HEK293 (cell line): ENCODE measurements at regions not wholly inside any gene's neighbourhood (a gene's known extent, or its start where the extent isn't known, plus 50 kb on each side); places are given as distances from the start of the nearest gene placed in this dataset.

Experiments
- CTCF ChIA-PET: fragments of 350-600 bp; formaldehyde crosslinking; extraction: SDS; loops from one replicate; lab custom pipeline; 2021; ENCODE audit warnings: antibody characterized with exemption; lab: Yijun Ruan, JAX
- POLR2A ChIA-PET: fragments of 300-600 bp; formaldehyde crosslinking; extraction: SDS; loops from one replicate; lab custom pipeline; 2020; ENCODE audit warnings: antibody characterized with exemption, inconsistent platforms; lab: Yijun Ruan, JAX
- H3K27ac ChIP-seq: fragments of 200-500 bp; sonication (Bioruptor generic); 2 replicates; pipeline ENCODE4 v1.5.1; 2014; ENCODE audit warnings: low read depth, low read length, control low read depth, inconsistent platforms; ENCODE audit errors: extremely low read depth
- H3K36me3 ChIP-seq, 2 experiments: fragments of 200-500 bp in 1 of 2; sonication (Bioruptor generic) in 1 of 2; 1 replicate in 1 of 2; 2 replicates in 1 of 2; pipeline ENCODE4 v1.5.1; 2014 to 2017; ENCODE audit warnings: inconsistent platforms in 2 of 2, low read length in 2 of 2; ENCODE audit not compliant: control insufficient read depth in 2 of 2, insufficient read depth in 1 of 2
- H3K4me1 ChIP-seq: fragments of 200-500 bp; sonication (Bioruptor generic); 2 replicates; pipeline ENCODE4 v1.5.1; 2014; ENCODE audit warnings: mild to moderate bottlenecking, low read length, inconsistent platforms; ENCODE audit not compliant: control insufficient read depth, insufficient read depth
- H3K4me3 ChIP-seq: 2 replicates; pipeline ENCODE4 v1.5.1; 2011; ENCODE audit warnings: low read depth, mild to moderate bottlenecking, control low read depth, low read length, moderate library complexity
- H3K9me3 ChIP-seq: fragments of 200-500 bp; sonication (Bioruptor generic); 2 replicates; pipeline ENCODE4 v1.5.1; 2014; ENCODE audit warnings: low read depth, low read length, inconsistent platforms; ENCODE audit not compliant: control insufficient read depth, insufficient read depth
- HOXA7 ChIP-seq: sonication (generic); formaldehyde crosslinking; IDR thresholded peaks from 2 replicates; pipeline ENCODE4 v1.8.1; 2022; ENCODE audit warnings: missing genetic modification reagents, borderline replicate concordance
- IKZF3 ChIP-seq: fragments of 450-650 bp; IDR thresholded peaks from 2 replicates; pipeline ENCODE4 v1.5.0; 2018; ENCODE audit warnings: missing biosample characterization, mild to moderate bottlenecking, missing genetic modification characterization, moderate library complexity
- PRDM2 ChIP-seq: fragments of 450-650 bp; formaldehyde crosslinking; IDR thresholded peaks from 2 replicates; pipeline ENCODE4 v1.5.1; 2016; ENCODE audit warnings: missing biosample characterization, missing genetic modification characterization, borderline replicate concordance
- RBAK ChIP-seq: fragments of 450-650 bp; formaldehyde crosslinking; IDR thresholded peaks from 2 replicates; pipeline ENCODE4 v1.5.1; 2016; ENCODE audit warnings: missing biosample characterization, missing genetic modification characterization
- SP3 ChIP-seq: fragments of 450-650 bp; formaldehyde crosslinking; IDR thresholded peaks from 2 replicates; pipeline ENCODE4 v1.5.1; 2016; ENCODE audit warnings: missing biosample characterization, missing genetic modification characterization
- ZBTB10 ChIP-seq: fragments of 450-650 bp; formaldehyde crosslinking; IDR thresholded peaks from 2 replicates; pipeline ENCODE4 v1.5.1; 2016; ENCODE audit warnings: missing biosample characterization, missing genetic modification characterization
- ZBTB21 ChIP-seq: fragments of 450-650 bp; formaldehyde crosslinking; IDR thresholded peaks from 2 replicates; pipeline ENCODE4 v1.5.1; 2017; ENCODE audit warnings: missing biosample characterization, missing genetic modification characterization
- ZBTB44 ChIP-seq: fragments of 450-650 bp; IDR thresholded peaks from 2 replicates; pipeline ENCODE4 v1.5.1; 2018; ENCODE audit warnings: missing biosample characterization, mild to moderate bottlenecking, missing genetic modification characterization
- ZFP69B ChIP-seq: fragments of 450-650 bp; formaldehyde crosslinking; IDR thresholded peaks from 2 replicates; pipeline ENCODE4 v1.5.1; 2016; ENCODE audit warnings: missing biosample characterization, missing genetic modification characterization
- ZNF10 ChIP-seq: fragments of 450-650 bp; formaldehyde crosslinking; IDR thresholded peaks from 2 replicates; pipeline ENCODE4 v1.5.1; 2017; ENCODE audit warnings: missing biosample characterization, missing genetic modification characterization
- ZNF140 ChIP-seq: fragments of 450-650 bp; formaldehyde crosslinking; IDR thresholded peaks from 2 replicates; pipeline ENCODE4 v1.5.1; 2016; ENCODE audit warnings: missing biosample characterization, missing genetic modification characterization
- ZNF16 ChIP-seq: fragments of 450-650 bp; formaldehyde crosslinking; IDR thresholded peaks from 2 replicates; pipeline ENCODE4 v1.5.1; 2016; ENCODE audit warnings: low read depth, missing biosample characterization, missing genetic modification characterization
- ZNF266 ChIP-seq: fragments of 450-650 bp; formaldehyde crosslinking; IDR thresholded peaks from 2 replicates; pipeline ENCODE4 v1.5.1; 2016; ENCODE audit warnings: missing biosample characterization, missing genetic modification characterization, low read depth
- ZNF423 ChIP-seq: fragments of 450-650 bp; formaldehyde crosslinking; IDR thresholded peaks from 2 replicates; pipeline ENCODE4 v1.5.1; 2016; ENCODE audit warnings: missing biosample characterization, missing genetic modification characterization
- ZNF501 ChIP-seq: fragments of 450-650 bp; formaldehyde crosslinking; IDR thresholded peaks from 2 replicates; pipeline ENCODE4 v1.5.1; 2016; ENCODE audit warnings: missing biosample characterization, missing genetic modification characterization
- ZNF558 ChIP-seq: fragments of 450-650 bp; formaldehyde crosslinking; IDR thresholded peaks from 2 replicates; pipeline ENCODE4 v1.5.1; 2016; ENCODE audit warnings: missing biosample characterization, missing genetic modification characterization
- ZNF596 ChIP-seq: fragments of 450-650 bp; IDR thresholded peaks from 2 replicates; pipeline ENCODE4 v1.5.0; 2018; ENCODE audit warnings: missing biosample characterization, mild to moderate bottlenecking, missing genetic modification characterization, moderate library complexity
- ZNF692 ChIP-seq: fragments of 450-650 bp; formaldehyde crosslinking; IDR thresholded peaks from 2 replicates; pipeline ENCODE4 v1.5.1; 2016; ENCODE audit warnings: missing biosample characterization, missing genetic modification characterization
- ZSCAN23 ChIP-seq: fragments of 450-650 bp; formaldehyde crosslinking; IDR thresholded peaks from 2 replicates; pipeline ENCODE4 v1.5.1; 2016; ENCODE audit warnings: missing biosample characterization, missing genetic modification characterization

GRCh38 chr3:41095702-41096101 is 103.6 kb upstream of the CTNNB1 start (continued):
- TF ChIP-seq ZNF692 (no peak), ZNF140 (no peak), ZFP69B (tag by site-specific recombination) (no peak), PRDM2 (tag by site-specific recombination) (no peak)

GRCh38 chr3:41097896-41098496 is 101.3 kb upstream of the CTNNB1 start:
- Histone ChIP-seq H3K4me1 (no peaks in the 10 kb centered on the region), H3K9me3 (no peaks in the 10 kb centered on the region)
- TF ChIP-seq ZNF10 (no peak), SP3 (tag by site-specific recombination) (no peak), ZNF558 (tag by site-specific recombination) (no peak), IKZF3 (tag by site-specific recombination) (no peak), ZBTB10 (tag by site-specific recombination) (no peak), RBAK (tag by site-specific recombination) (no peak)

GRCh38 chr3:41101231-41101630 is 98.1 kb upstream of the CTNNB1 start:
- no peaks in the 10 kb centered on the region for H3K4me1 ChIP-seq
- CTCF ChIA-PET: no interaction called here
- no peak overlapping the region for H3K4me3 ChIP-seq
- H3K27ac ChIP-seq: no peak overlapping the region
- no peaks in the 10 kb centered on the region for H3K9me3 ChIP-seq
- POLR2A ChIA-PET: interaction anchor here (1.6 kb wide), 1 partner anchor 98 kb away, joined by 3 read pairs; the partner anchor contains the start of gene CTNNB1
- TF ChIP-seq ZNF501 (tag by site-specific recombination) (no peak), ZNF16 (tag by site-specific recombination) (no peak), ZBTB44 (tag by site-specific recombination) (no peak), ZNF596 (tag by site-specific recombination) (no peak), ZSCAN23 (no peak), ZNF266 (tag by site-specific recombination) (no peak), HOXA7 (CRISPR knock-in tag) (no peak), ZBTB21 (tag by site-specific recombination) (no peak), ZNF423 (tag by site-specific recombination) (no peak), ZNF558 (tag by site-specific recombination) (no peak)
- TF ChIP-seq, all 188 proteins: peak for 0
- no peaks in the 10 kb centered on the region for H3K36me3 ChIP-seq

More at GRCh38 chr3:41097896-41098496, 101.3 kb upstream of the CTNNB1 start:
- Histone ChIP-seq H3K36me3 (no peaks in the 10 kb centered on the region), H3K27ac (no peak overlapping the region), H3K4me3 (no peak overlapping the region)
- ChIA-PET CTCF (interaction anchor here (0.6 kb wide), 1 partner anchor 117 kb away, joined by 3 read pairs; no protein-coding TSS in a partner anchor), POLR2A (interaction anchor here (1.8 kb wide), 1 partner anchor 102 kb away, joined by 6 read pairs; the partner anchor contains the start of gene CTNNB1)
